ENCODE measurements at regions not wholly inside any gene's neighbourhood (a gene's known extent, or its start where the extent isn't known, plus 50 kb on each side); places are given as distances from the start of the nearest gene placed in this dataset.

DNA sequence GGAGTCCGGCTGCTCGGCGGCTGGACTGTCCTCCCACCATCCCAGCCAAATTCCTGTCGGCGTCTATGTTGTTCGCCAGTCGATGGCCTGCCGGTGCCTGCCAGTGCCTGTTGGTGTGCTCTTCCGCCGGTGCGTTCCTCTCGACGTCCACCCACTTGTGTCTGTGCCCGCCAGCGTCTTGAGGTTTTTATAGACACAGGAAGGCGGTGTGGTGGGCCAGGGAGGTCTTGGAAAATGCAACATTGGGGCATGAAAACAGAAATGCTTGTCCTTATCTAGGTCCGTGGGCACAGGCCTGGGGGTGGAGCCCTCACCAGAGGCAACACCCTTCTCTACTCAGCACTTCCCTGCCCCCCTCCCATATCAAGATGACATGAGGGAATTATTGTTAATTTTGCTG lies 167.8 kb downstream of the IRF8 start:
- no peak for DNase-seq
- H3K27ac ChIP-seq, result no peak overlapping the region
- no peaks in the 10 kb centered on the region for H3K9me3 ChIP-seq
- H3K27me3 ChIP-seq, result peaks cover 0 to 53% of the 10 kb centered on the region in 2 donors
- no peak for TF ChIP-seq CTCF (IDR thresholded peaks at IDR 0.05)
- no peaks in the 10 kb centered on the region for H3K4me1 ChIP-seq
- H3K4me3 ChIP-seq, result no peak overlapping the region
- H3K36me3 ChIP-seq, result no peaks in the 10 kb centered on the region
- intact Hi-C loops (cut with DNase I; ENCODE audit: low total_unique reads), result no loop called here

DNA sequence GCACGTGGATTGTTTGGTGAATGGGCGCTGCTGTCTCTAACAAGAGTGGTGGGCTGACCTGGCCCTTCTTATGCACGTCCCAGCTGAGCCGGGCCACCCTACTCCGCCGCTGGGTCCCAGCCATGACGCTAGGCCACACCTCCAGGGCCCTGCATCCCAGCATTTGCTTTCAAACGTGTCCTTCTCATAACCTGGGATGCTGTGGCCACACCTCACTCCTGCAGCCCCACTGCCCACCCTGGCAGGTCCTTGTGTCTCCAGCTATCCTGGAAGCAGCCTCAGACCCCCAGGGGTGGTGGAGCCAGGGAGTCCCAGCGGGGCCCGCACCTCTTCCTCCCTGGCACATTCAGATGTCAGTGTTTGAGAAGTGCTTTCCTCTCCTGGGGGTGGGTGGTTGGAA lies 168.6 kb downstream of the IRF8 start:
- Histone ChIP-seq H3K4me1 (no peaks in the 10 kb centered on the region), H3K36me3 (no peaks in the 10 kb centered on the region), H3K27me3 (peaks cover 0 to 58% of the 10 kb centered on the region in 2 donors), H3K9me3 (no peaks in the 10 kb centered on the region), H3K4me3 (no peak overlapping the region), H3K27ac (no peak overlapping the region)
- DNase-seq, result no peak
- intact Hi-C loops (cut with DNase I; ENCODE audit: low total_unique reads), result no loop called here
- no peak for TF ChIP-seq CTCF (IDR thresholded peaks at IDR 0.05)

GRCh38 chr16:86067936-86068335 lies 169.0 kb downstream of the IRF8 start:
- Histone ChIP-seq H3K4me3 (no peak overlapping the region), H3K27me3 (peaks cover 0 to 61% of the 10 kb centered on the region in 2 donors), H3K36me3 (no peaks in the 10 kb centered on the region), H3K9me3 (no peaks in the 10 kb centered on the region), H3K4me1 (no peaks in the 10 kb centered on the region), H3K27ac (no peak overlapping the region)
- intact Hi-C loops (cut with DNase I; ENCODE audit: low total_unique reads), result no loop called here
- DNase-seq, result no peak
- no peak for TF ChIP-seq CTCF (IDR thresholded peaks at IDR 0.05)

GRCh38 chr16:86068722-86069121 lies 169.8 kb downstream of the IRF8 start:
- Histone ChIP-seq H3K27me3 (peaks cover 0 to 69% of the 10 kb centered on the region in 2 donors), H3K27ac (no peak overlapping the region), H3K36me3 (no peaks in the 10 kb centered on the region), H3K9me3 (no peaks in the 10 kb centered on the region), H3K4me3 (no peak overlapping the region), H3K4me1 (no peaks in the 10 kb centered on the region)
- DNase-seq, result no peak
- no peak for TF ChIP-seq CTCF (IDR thresholded peaks at IDR 0.05)
- intact Hi-C loops (cut with DNase I; ENCODE audit: low total_unique reads), result no loop called here

DNA sequence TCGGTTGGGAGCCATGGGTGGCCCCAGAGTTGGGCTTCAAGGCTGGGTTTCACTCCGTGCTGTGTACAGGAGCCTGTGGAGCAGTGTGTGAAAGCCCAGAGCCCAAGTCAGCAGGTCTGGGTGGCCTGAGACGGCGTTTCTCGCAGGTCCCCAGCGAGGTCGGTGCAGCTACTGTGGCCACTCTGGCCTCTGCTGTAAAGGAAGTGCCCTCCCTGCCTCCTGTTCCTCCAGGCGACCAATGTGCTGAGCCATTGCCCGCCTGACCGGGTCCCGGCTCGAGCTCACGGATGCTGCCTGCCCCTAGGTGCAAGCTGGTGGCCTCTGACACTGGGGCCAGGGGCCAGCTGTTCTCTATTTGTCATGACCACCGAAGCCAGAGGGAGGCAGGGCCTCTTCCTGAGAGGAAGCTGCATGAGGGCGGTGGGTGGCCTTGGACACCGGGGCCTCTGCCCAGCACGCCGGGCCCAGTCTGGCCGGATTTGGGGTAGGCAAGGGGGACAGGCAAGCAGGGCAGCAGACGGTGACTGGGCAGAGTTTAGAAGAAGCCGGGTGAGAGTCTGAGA lies 170.9 kb downstream of the IRF8 start:
- Histone ChIP-seq H3K4me1 (no peaks in the 10 kb centered on the region), H3K27ac (no peak overlapping the region), H3K9me3 (no peaks in the 10 kb centered on the region), H3K36me3 (no peaks in the 10 kb centered on the region), H3K4me3 (no peak overlapping the region), H3K27me3 (peaks cover 0 to 74% of the 10 kb centered on the region in 2 donors)
- no peak for TF ChIP-seq CTCF (IDR thresholded peaks at IDR 0.05)
- intact Hi-C loops (cut with DNase I; ENCODE audit: low total_unique reads), result no loop called here
- no peak for DNase-seq

GRCh38 chr16:86070484-86070883 lies 171.5 kb downstream of the IRF8 start:
- H3K9me3 ChIP-seq, result no peaks in the 10 kb centered on the region
- peaks cover 0 to 78% of the 10 kb centered on the region in 2 donors for H3K27me3 ChIP-seq
- no peak for DNase-seq
- no peak for TF ChIP-seq CTCF (IDR thresholded peaks at IDR 0.05)
- H3K36me3 ChIP-seq, result no peaks in the 10 kb centered on the region
- no peaks in the 10 kb centered on the region for H3K4me1 ChIP-seq
- H3K27ac ChIP-seq, result no peak overlapping the region
- intact Hi-C loops (cut with DNase I; ENCODE audit: low total_unique reads), result no loop called here
- no peak overlapping the region for H3K4me3 ChIP-seq
